ENCODE measurements at regions not wholly inside any gene's neighbourhood (a gene's known extent, or its start where the extent isn't known, plus 50 kb on each side); places are given as distances from the start of the nearest gene placed in this dataset.

GRCh38 chr2:56099963-56100362 is 83.8 kb upstream of the CCDC85A start:
- CTCF ChIA-PET (ENCODE audit: partially characterized antibody) = interaction anchor here (1.2 to 1.4 kb wide), 3 partner anchors 28 to 34 kb away, joined by 3 to 4 read pairs (median 3); no protein-coding TSS in a partner anchor
- H2BK12ac ChIP-seq (ENCODE audit: low read depth, low read length) = no peak overlapping the region
- H2BK15ac ChIP-seq (ENCODE audit: low read length) = no peak overlapping the region
- no peak overlapping the region for H3K14ac ChIP-seq (ENCODE audit: insufficient read length)
- H3K36me3 ChIP-seq (ENCODE audit: control insufficient read depth in 2 of 4, insufficient read depth in 4 of 4, low read length in 3 of 4) = no peaks in the 10 kb centered on the region
- H2AFZ ChIP-seq (ENCODE audit: low read length) = no peak overlapping the region
- no peak overlapping the region for H3K23ac ChIP-seq (ENCODE audit: insufficient read length)
- no peaks in the 10 kb centered on the region for H3K23me2 ChIP-seq (ENCODE audit: low read depth, low read length)
- no peak overlapping the region for H2BK120ac ChIP-seq (replicated peaks; ENCODE audit: low read depth, low read length)
- no peaks in the 10 kb centered on the region for H4K20me1 ChIP-seq (replicated peaks in 1 of 2; ENCODE audit: control insufficient read depth in 1 of 2, insufficient read depth in 2 of 2, low read length in 2 of 2)
- no peak overlapping the region for H3K4me2 ChIP-seq (ENCODE audit: insufficient read depth in 1 of 2, low read depth in 2 of 2, low read length in 2 of 2)
- peaks cover 0 to 6% (median 3%) of the 10 kb centered on the region in 4 experiments; a peak in 5 of 7 replicates for H3K4me1 ChIP-seq (replicated peaks in 1 of 4; ENCODE audit: control insufficient read depth in 3 of 4, insufficient read depth in 4 of 4, low read length in 3 of 4)
- H3K18ac ChIP-seq (ENCODE audit: extremely low read depth, low read length) = no peak overlapping the region
- no peak overlapping the region for H3K9ac ChIP-seq (replicated peaks in 1 of 4; ENCODE audit: extremely low read depth in 1 of 4, low read depth in 3 of 4, low read length in 3 of 4)
- H3K9me3 ChIP-seq (ENCODE audit: insufficient read depth in 2 of 2, low read depth in 1 of 2, low read length in 1 of 2) = no peaks in the 10 kb centered on the region
- H3K4ac ChIP-seq (replicated peaks; ENCODE audit: insufficient read length, low read depth, low read length) = no peak overlapping the region
- no peak for DNase-seq (ENCODE audit: low read depth in 1 of 2, low spot score in 2 of 2)
- no peak overlapping the region for H4K91ac ChIP-seq (replicated peaks; ENCODE audit: insufficient read length, low read length)
- no peak overlapping the region for H4K5ac ChIP-seq (ENCODE audit: insufficient read length, low read depth, low read length)
- H3K79me1 ChIP-seq (ENCODE audit: low read depth, low read length) = no peaks in the 10 kb centered on the region
- no peak overlapping the region for H3K56ac ChIP-seq (replicated peaks; ENCODE audit: insufficient read length, low read depth, low read length)
- H3K27ac ChIP-seq (ENCODE audit: low read depth, low read length) = no peak overlapping the region
- FAIRE-seq = no peak
- no peak overlapping the region for H2BK5ac ChIP-seq (ENCODE audit: low read depth, low read length)
- no peaks in the 10 kb centered on the region for H3K79me2 ChIP-seq (ENCODE audit: control insufficient read depth in 1 of 2, insufficient read depth in 2 of 2, low read length in 2 of 2)
- H2BK20ac ChIP-seq (ENCODE audit: low read length) = no peak overlapping the region
- TF ChIP-seq HDAC2 (IDR thresholded peaks at IDR 0.05; ENCODE audit: borderline replicate concordance in 1 of 2, low read depth in 2 of 2, low read length in 2 of 2) (no peak), ZNF274 (IDR thresholded peaks at IDR 0.05; ENCODE audit: borderline replicate concordance, extremely low read depth, low read length) (no peak), ATF3 (IDR thresholded peaks at IDR 0.05; ENCODE audit: insufficient read depth, low read depth, low read length) (no peak), USF2 (IDR thresholded peaks at IDR 0.05; ENCODE audit: low read length) (no peak), NRF1 (IDR thresholded peaks at IDR 0.05; ENCODE audit: low read depth, low read length) (no peak), RNF2 (IDR thresholded peaks at IDR 0.05; ENCODE audit: borderline replicate concordance, low read depth, low read length, missing control alignments, poor library complexity, severe bottlenecking) (no peak)
- H2AK5ac ChIP-seq (ENCODE audit: low read depth, low read length) = no peak overlapping the region
- H4K8ac ChIP-seq (ENCODE audit: extremely low read depth, insufficient read depth, low read length) = no peak overlapping the region
- no peaks in the 10 kb centered on the region for H3K27me3 ChIP-seq (replicated peaks in 1 of 4; ENCODE audit: control insufficient read depth in 3 of 4, extremely low read depth in 1 of 4, insufficient read depth in 3 of 4, low read length in 3 of 4)
- H3K4me3 ChIP-seq (ENCODE audit: extremely low read depth in 1 of 4, insufficient read depth in 2 of 4, low read depth in 3 of 4, low read length in 4 of 4) = no peak overlapping the region
- POLR2A ChIA-PET (ENCODE audit: partially characterized antibody) = no interaction called here

Measured in H1 (cell line).